Left hindlimb (tissue), 1 donor: ENCODE measurements at regions not wholly inside any gene's neighbourhood (a gene's known extent, or its start where the extent isn't known, plus 50 kb on each side); places are given as distances from the start of the nearest gene placed in this dataset.
"Not testable (repeated sequence)": the region's sequence is repeated elsewhere in the genome, so short reads cannot be mapped to it uniquely, and the experiment has no call there.

Experiments used
- DNase-seq: peaks from one replicate; pipeline ENCODE4 v3.0.0-alpha.2; 2018

DNA sequence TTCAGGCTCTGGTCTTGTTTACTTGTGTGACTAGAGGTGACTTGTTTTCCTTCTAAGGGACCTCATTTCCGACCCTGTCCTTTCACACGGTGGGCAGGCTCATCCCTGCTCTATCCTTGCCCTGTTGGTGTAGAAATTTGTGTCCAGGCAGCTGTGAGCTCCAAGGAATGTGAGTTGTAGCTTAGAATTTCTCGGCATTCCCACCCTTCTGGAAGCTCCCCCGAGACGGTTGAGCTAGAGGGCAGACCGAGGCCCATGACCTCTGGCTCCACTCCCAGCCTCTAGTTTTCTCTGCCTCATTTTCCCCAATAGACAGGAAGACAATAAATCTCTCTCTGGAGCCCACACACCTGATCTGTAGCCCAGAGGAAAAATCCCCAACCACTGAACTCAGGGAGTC lies 100.9 kb downstream of the NAV1 start:
- DNase-seq, result no peak

DNA sequence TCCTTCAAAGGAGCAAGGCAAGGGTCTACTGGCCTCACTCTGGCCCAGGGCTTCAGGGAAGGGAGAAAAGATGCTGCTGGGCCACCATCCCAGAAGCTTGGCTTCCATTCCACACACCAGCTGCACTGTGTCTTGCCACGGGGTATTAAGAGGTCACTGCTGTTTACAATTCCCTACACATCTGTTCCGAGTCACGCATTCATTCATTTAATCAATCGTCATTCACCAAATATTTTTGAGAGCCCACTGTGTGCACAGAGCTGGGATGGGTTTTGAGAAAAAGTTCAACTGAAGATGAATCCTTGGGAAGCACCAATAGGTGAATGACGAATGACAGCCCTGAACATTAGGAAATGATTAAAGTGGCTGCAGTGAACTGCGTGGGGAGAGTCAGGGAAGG lies 101.7 kb downstream of the NAV1 start:
- DNase-seq, result peak; percentile 70

DNA sequence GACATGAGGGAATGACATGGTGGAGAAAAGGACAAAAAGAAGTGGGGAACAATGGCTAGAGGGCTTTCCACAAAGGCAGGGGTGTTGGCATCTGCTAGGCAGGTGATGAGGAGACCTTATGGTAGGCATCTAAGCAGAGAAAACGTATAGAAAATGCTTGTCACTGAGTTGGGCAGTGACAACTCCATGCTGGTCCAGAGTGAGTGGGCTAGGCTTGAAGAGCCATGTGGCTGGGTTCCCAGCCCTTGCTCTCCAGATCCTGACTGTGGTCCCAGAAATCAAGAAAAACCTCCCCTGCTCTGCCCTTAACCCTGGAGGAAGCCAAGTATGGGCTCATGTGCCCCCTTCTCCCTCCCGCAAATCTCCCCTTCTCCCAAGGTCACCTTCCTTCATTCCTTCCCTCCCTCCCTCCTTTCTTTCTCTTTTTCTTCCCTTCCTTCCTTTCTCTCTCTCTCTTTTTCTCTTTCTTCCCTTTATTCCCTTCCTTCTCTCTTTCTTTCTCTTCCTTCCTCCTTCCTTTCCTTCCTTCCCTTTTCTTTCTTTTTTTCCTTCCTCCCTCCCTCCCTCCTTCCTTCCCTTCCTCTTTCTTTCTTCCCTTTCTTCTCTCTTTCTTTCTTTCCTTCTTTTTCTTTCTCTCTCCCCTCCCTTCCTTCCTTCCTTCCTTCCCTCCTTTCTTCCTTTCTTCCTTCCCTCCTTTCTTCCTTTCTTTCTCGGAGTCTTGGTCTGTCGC lies 102.8 kb downstream of the NAV1 start:
- no peak for DNase-seq

DNA sequence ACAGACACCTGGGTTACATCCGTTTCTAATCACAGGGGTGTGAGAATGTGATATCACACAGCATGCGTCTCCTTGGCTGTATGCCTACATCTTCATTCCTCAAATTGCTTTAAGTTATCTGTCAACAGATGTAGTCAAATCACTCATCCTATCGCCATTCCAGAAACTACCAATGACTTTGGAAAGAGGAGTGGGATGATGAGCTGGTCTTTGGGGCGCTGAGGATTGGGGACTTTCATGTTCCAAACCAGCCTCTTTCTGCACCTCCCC lies 104.8 kb downstream of the NAV1 start:
- DNase-seq, result no peak

DNA sequence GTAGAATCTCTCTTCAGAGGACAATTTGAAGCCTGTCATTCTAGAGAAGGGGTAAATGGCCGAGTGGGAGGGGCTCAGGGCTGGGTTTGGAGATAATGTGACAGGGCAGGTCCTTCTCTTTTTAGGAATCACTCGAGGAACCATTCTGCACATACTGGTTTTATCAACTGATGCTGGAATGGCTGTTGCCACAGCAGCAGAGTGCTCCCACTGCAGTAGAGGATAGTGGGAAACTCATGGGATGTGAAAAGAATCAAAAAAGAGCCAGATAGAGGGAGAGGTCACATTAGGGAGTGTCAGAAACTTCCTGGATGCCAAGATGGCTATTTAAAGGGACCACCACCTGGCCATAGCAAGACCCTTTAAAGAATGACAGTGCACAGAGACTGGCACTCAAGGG lies 105.3 kb downstream of the NAV1 start:
- no peak for DNase-seq

DNA sequence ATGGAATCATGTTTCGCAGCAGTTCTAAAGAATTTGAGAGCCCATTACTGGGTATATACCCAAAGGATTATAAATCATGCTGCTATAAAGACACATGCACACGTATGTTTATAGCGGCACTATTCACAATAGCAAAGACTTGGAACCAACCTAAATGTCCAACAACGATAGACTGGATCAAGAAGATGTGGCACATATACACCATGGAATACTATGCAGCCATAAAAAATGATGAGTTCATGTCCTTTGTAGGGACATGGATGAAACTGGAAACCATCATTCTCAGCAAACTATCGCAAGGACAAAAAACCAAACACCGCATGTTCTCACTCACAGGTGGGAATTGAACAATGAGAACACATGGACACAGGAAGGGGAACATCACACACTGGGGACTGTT lies 106.1 kb downstream of the NAV1 start:
- not testable (repeated sequence) for DNase-seq

DNA sequence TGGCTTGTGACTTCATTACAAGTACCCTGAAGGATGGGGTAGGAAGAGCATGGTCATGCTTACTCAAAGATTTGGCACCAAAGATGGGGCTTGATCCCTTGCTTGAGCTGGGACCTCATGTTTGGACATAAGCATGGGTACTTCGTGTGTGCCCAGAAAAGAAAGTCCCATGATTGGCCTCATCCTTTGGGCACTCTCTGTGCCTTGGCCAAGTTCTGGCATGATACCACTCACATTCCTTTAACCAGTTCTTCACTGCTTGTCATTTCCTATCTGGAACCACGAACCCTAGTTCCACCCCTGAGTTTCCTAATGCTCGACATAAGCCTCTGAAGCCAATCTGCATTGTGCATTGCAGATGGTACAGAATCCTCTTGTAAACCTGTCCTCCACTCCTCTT lies 107.0 kb downstream of the NAV1 start:
- DNase-seq, result no peak

DNA sequence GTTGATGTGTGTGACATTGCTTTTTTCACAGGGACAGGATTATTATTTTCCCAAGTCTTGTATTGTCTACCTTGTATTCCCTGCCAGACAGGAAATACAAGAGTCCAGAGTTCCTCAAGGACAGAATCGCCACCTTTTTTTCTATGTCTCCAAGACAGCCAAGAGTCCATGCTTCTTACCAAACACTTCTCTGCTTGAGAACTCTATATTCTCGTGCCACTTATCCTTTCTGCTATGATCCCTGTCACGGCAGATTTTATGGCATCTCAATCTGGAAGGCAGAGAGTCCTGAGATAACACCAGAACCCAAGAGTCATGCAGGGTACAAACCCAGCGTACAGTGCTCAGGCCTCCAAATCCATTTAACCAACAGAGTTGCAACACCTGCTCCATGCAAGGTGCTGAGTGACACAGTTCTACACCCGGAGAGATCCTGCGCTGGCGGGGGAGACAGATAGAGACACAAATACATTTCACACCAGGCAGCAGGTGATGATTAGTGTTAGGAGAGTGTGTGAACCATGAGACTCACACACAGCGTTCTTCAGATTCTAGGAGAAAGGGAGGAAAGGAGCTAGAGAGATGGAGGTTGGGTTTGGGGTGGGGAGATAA lies 107.6 kb downstream of the NAV1 start:
- no peak for DNase-seq

DNA sequence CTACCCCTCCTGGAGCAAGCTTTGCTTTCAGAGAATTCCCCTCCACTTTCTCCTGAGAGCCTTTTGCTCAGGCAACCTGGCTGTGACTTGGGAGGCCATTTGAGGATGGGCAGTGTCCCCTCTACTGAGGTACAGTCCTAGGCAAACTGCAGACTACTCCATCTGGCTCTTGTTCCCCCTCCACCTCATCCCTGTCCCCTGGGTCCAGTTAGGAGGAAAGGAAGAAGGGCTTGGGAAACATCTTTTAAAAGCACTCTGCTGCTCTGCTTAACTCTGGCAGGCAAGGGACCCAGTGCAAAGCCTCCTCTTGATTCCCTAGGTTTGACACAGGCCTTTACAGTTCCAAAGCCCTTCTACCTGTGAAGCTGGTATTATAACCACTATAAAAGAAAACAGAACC lies 108.2 kb downstream of the NAV1 start:
- DNase-seq, result no peak

DNA sequence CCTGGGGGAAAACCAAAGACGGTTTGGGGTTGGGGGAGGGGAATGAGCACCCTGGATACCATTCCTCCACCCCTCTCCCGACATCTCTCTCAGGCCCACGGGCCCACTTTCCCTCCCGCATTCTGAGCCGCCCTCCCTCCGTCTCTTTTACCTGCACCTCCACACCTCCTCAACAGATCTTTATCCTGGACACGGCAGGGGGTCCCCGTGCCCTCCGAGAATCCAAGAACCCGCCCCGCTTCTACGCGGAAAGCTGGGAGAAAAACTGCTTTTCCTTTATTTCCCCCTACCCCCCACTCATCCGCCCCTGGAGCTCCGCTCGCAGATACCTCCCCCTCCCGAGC lies 108.8 kb downstream of the NAV1 start:
- no peak for DNase-seq

DNA sequence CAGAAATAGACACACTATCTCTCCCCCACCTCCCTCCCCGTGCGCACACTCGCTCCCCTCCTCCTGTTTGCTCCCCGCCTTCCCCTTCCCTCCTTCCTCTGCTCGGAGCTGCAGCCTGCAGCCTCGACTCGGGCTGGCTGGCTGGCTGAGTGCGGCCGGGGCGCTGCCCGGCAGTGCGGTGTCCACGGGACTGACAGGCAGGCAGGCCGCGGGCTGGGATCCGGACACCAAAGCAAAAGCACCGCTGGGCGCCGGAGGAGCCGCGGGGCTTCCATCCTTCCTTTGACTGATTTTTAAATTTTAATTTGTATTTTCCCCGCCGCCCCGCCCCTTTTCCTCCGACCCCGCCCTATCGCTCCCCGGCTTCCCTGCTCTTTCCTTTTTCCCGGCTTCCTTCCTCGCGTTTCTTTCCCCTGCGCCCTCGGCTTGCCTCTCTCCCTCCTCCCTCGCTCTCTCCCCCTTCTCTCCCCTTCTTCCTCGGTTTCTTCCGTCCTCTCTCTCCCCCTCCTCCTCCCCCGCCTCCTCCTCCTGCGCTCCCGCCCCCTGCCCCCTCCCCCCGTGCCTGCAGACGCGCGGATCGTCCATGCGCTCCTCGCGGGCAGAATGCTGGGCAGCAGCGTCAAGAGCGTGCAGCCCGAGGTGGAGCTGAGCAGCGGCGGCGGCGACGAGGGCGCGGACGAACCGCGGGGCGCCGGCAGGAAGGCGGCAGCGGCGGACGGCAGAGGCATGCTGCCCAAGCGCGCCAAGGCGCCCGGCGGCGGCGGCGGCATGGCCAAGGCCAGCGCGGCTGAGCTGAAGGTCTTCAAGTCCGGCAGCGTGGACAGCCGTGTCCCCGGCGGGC lies 109.4 kb downstream of the NAV1 start:
- peak; percentile 81 for DNase-seq

DNA sequence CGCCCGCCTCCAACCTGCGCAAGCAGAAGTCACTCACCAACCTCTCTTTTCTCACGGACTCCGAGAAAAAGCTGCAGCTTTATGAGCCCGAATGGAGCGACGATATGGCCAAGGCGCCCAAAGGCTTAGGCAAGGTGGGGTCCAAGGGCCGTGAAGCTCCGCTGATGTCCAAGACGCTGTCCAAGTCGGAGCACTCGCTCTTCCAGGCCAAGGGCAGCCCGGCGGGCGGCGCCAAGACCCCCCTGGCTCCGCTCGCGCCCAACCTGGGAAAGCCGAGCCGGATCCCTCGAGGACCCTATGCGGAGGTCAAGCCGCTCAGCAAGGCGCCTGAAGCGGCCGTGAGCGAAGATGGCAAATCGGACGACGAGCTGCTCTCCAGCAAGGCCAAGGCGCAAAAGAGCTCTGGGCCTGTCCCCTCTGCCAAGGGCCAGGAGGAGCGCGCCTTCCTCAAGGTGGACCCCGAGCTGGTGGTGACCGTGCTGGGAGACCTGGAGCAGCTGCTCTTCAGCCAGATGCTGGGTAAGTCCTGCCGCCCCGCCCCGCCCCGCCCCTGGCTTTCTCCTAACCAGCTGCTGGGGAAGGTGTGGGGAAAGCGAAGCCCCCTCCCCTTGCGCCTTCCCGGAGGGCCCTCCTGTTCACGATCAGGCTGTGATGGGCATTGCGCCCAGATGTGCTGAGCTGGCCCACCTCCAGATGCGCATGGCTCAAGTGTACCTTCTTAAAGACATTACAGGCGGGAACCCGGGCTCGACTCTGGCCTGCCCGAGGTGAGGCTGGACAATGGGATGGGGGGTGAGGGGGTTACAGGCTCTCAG lies 110.2 kb downstream of the NAV1 start:
- DNase-seq, result peak; percentile 58

DNA sequence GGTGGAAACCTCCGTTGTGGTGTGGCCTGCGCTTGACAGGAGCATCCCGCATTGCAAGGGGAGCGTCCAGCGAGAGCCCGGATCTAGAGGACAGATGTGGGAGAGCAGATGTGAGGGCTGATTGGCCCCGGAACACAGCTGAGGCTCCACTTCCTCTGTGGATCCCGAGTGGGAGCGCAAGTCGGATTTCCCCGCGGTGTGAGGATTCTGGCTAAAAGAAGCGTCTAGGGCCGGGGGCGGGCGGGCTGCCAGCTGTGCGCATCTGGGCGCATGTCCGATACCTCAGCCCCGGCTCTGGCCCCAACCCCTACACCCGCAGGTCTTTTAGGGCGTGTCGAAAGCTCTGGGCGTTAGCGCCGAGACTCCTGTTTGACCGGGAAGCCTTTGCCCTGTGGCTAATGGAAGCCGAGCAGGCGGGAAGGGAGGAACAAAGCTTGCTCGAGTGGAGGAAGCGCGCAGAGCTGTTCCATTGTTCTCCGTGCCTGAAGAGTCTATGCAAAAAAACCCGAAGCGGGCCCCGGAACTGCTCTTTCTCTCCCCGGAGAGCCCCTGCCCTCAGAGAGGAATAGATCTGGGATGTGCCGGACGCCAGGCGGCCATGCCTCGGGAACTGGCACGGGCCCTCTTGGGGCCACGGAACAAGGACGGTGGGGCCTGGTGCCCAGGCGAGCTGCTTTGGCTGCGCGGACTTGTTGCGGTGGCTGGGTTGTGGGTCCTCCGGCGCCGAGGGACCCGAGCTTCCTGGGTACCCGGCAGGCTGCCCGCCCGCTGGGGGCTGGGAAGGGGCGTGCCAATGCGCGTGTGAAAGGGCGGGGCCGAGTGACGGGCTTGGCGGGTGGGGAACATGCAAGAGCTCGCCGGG lies 111.1 kb downstream of the NAV1 start:
- peak; percentile 85 for DNase-seq

DNA sequence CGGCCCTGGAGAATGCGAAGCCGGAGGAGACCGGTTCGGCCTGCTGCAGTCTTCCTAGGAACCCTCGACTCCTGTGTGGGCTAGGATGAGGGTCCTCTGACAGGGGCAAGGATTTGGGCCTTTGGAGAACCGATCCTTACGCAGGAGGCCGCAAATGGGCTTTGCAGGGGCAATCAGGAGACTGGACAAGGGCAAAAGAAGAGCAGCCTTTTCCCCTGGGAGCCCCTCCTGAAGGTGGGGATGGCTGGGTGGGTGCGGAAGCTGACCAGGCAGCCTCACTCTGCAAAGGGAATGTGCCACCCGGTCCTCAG lies 111.7 kb downstream of the NAV1 start:
- DNase-seq, result no peak

DNA sequence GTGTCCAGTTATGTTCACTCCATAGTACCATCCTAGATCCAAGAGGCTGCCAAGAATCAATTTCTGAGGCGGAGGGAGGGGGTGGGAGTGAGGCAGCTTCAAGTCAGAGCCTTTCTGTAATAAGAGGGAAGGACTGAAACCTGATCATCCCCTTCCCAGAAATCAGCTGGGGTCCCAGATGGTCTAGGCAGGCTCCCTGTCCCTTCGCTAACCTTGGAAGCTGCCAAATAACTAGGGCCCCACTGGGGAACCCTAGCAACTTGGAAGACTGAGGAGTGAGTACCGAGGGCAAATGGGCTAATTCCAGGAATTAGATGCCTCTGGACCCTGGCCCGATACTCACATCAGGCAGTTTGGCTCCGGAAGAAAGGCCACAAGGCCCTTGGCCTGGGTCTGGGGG lies 113.3 kb downstream of the NAV1 start:
- DNase-seq, result peak; percentile 65

DNA sequence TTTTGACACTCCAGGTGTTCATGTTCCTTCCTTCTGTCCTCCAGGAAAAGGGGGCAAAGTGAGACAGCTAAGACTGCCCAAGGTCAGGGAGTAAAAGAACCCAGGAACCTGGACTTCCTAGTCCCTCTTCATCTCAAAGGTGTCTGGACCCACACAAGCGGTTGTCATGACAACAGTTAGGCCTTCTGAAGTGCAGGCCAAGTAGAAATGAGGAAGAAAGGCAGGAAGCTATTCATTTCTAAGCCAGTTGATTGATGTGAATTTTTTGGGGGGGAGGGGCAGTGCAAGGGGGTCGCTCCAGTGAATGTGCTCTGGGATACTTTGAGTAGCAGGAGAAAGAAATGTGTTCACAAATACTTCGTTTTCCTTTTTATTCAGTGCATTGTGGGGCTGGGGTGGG lies 114.3 kb downstream of the NAV1 start:
- DNase-seq, result no peak

DNA sequence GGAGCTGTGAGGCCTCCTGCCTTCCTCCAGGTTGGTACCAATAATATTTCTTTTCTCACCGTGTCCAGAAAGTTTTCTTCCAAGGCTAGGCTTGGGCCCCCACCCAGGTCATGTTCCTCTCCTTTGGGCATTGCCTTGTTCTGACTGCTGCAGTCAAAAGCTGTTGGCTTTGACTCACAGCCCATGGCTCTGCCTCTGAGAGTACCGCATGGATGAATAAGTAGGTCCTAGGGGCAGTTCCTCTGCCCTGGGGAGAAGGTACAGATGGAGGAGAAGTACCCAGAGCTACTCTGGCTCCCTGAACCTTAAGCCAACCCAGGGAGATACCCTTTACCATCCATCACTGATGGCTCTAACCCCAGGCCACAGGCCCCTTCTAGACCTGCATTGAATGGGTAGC lies 115.0 kb downstream of the NAV1 start:
- no peak for DNase-seq

DNA sequence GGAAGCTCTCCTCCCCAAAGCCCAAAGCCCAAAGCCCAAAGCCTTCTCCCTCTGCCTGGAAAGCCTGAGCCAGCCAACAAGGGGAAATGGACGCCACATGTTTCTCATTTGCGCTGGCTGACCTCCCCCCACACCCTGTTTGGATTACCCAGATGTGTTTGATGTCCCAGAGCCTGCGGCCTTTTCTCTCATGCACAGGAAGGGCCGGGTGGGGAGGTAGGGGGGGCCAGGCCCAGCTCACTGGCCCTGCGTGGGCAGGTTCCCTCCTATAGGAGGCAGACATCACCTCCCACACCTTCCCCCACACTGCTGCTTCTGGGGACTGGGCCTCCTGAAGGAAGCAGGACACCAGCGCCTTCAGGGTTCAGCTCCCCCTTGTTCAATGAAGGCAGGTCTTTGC lies 116.3 kb downstream of the NAV1 start:
- DNase-seq, result peak; percentile 90

DNA sequence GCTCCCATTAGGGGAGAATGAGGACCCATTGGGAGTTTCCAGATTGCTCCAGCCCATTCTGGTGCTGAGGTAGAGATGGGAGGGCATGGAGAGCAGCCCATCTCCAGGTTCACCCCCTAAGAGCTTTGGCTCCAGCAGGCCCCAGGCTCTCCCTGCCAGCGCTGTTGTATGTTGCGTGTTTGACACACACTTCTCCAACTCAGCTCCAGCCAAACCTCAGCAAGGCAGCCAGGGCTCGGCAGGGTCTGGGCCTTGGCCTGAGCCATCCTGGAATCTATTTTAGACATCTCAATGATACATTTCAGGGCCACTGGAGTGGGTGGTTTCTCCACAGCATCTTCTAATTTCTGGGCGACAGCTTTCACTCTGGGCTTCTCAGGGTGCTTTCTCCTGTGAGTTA lies 117.0 kb downstream of the NAV1 start:
- peak; percentile 71 for DNase-seq

DNA sequence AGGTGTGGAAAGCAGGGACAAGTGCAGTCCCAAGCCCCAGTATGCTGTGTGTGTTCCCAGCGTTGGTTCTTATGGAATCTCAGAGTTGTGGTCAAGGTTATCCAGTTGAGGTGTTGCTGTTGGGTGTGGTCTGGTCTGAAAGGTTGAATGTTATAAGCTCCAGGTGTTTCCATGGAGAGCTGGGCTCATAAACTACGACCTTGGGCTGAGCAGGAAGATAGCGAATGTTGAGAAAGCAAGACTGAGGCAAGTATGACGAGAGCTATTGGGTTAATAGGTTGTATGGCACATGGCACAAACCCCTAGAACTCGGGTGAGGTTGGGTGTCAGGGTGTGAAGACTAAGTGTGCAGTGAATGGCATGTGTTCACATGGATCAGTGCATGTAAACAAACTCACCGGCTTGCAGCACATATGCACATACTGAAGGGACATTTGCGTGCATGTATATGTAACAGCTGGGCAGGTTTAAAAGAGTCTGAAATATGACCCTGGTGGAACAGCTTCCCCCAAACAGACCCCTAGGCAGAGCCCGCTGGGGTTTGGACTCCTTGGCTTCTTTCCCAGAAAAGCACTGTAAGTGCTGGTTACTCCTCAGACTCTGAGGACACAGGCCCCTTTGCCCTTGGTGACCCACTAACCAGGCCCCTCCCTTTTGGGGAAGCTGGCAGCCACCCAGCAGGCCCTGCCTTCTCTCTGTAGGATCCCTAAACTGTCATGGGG lies 117.5 kb downstream of the NAV1 start:
- peak; percentile 90 for DNase-seq

DNA sequence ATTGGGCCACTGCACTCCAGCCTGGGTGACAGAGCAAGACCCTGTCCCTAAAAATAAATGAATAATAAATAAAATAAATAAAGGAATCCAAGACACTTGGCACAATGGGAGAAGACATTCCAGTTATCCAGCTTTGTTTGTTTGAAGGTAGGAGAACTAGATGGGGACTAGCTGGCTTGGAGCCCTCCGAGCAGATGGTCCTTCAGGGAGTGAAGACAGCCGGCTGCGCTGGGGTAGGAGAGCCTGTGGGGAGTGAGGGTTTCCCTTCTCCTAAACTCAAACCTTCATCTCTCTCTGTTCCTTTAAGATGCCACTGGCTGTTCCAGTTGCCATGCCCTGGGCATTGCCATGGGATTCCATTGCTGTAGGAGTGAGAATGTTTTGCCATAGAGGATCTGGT lies 120.6 kb downstream of the NAV1 start:
- no peak for DNase-seq
